ENCODE measurements at regions not wholly inside any gene's neighbourhood (a gene's known extent, or its start where the extent isn't known, plus 50 kb on each side); places are given as distances from the start of the nearest gene placed in this dataset.

- CTCF ChIA-PET, result no interaction called here
- Mint-ChIP-seq H3K4me1 (ENCODE audit: low read depth) (peaks cover 7% of the 10 kb centered on the region), H3K27ac (no peak overlapping the region), H3K4me3 (no peak overlapping the region), H3K27me3 (ENCODE audit: low read depth) (peaks cover 19% of the 10 kb centered on the region), H3K36me3 (ENCODE audit: low read depth) (no peaks in the 10 kb centered on the region), H3K9me3 (ENCODE audit: insufficient read depth) (no peaks in the 10 kb centered on the region)
- POLR2A ChIA-PET, result no interaction called here
- DNase-seq (no peak), ATAC-seq (no peak)
These were observed 66.5 kb upstream of the HEY2 start for GRCh38 chr6:125682939-125683338.

GRCh38 chr6:125688138-125688537 is 61.3 kb upstream of the HEY2 start:
- no peaks in the 10 kb centered on the region for H3K4me1 Mint-ChIP-seq (ENCODE audit: low read depth)
- ChIA-PET POLR2A (no interaction called here), CTCF (no interaction called here)
- peaks cover 4% of the 10 kb centered on the region for H3K9me3 Mint-ChIP-seq (ENCODE audit: insufficient read depth)
- no peak for DNase-seq
- no peak for ATAC-seq
- H3K27me3 Mint-ChIP-seq (ENCODE audit: low read depth), result peaks cover 19% of the 10 kb centered on the region
- H3K4me3 Mint-ChIP-seq, result no peak overlapping the region
- H3K36me3 Mint-ChIP-seq (ENCODE audit: low read depth), result no peaks in the 10 kb centered on the region
- H3K27ac Mint-ChIP-seq, result no peak overlapping the region

GRCh38 chr6:125693480-125693879 is 56.0 kb upstream of the HEY2 start:
- CTCF ChIA-PET, result no interaction called here
- no peak for ATAC-seq
- POLR2A ChIA-PET, result no interaction called here
- no peak overlapping the region for H3K27ac Mint-ChIP-seq
- no peak for DNase-seq
- H3K36me3 Mint-ChIP-seq (ENCODE audit: low read depth), result no peaks in the 10 kb centered on the region
- peaks cover 12% of the 10 kb centered on the region for H3K27me3 Mint-ChIP-seq (ENCODE audit: low read depth)
- no peaks in the 10 kb centered on the region for H3K4me1 Mint-ChIP-seq (ENCODE audit: low read depth)
- peaks cover 4% of the 10 kb centered on the region for H3K9me3 Mint-ChIP-seq (ENCODE audit: insufficient read depth)
- no peak overlapping the region for H3K4me3 Mint-ChIP-seq

GRCh38 chr6:125699591-125699990 is 49.8 kb upstream of the HEY2 start:
- H3K9me3 Mint-ChIP-seq (ENCODE audit: insufficient read depth), result no peaks in the 10 kb centered on the region
- no peaks in the 10 kb centered on the region for H3K36me3 Mint-ChIP-seq (ENCODE audit: low read depth)
- ATAC-seq (no peak), DNase-seq (no peak)
- no peak overlapping the region for H3K27ac Mint-ChIP-seq
- POLR2A ChIA-PET, result no interaction called here
- no peaks in the 10 kb centered on the region for H3K4me1 Mint-ChIP-seq (ENCODE audit: low read depth)
- CTCF ChIA-PET, result no interaction called here
- no peak overlapping the region for H3K4me3 Mint-ChIP-seq
- H3K27me3 Mint-ChIP-seq (ENCODE audit: low read depth), result peaks cover 20% of the 10 kb centered on the region

Measured in activated CD8-positive, alpha-beta T cell treated with anti-CD3 and anti-CD28 coated beads, Interleukin-2, amount 10 ng/mL, durations not matched to agents 7 days and 5 days (primary cell).